Activated T-cell treated with anti-CD3 and anti-CD28 coated beads for 4 hours (primary cell): ENCODE measurements at regions not wholly inside any gene's neighbourhood (a gene's known extent, or its start where the extent isn't known, plus 50 kb on each side); places are given as distances from the start of the nearest gene placed in this dataset.
"Not testable (repeated sequence)": the region's sequence is repeated elsewhere in the genome, so short reads cannot be mapped to it uniquely, and the experiment has no call there.

Source experiments
- DNase-seq: peaks from one replicate; pipeline ENCODE4 v3.0.0-alpha.2; 2020

DNA sequence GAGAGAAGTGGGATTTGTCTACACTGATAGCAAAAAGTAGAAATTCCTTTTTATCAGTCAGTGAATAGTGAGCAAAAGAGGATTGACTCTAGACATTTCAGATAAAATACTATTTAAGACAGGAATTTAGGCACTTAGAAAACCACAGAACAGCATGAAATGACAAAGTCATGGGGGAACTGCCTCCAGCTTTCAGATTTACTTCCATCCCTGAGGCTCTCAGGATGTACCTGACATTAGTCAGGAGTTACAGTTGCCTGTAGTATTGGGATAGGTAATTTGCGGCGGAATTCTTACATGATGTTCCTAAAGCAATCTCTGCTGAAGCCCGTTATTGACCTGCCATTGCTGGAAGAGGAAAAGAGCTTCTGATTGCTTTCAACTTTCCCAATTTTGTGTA lies 337.1 kb upstream of the MAP2 start:
- no peak for DNase-seq

- DNase-seq: no peak
These were observed 332.8 kb upstream of the MAP2 start for GRCh38 chr2:209091056-209091455.

DNA sequence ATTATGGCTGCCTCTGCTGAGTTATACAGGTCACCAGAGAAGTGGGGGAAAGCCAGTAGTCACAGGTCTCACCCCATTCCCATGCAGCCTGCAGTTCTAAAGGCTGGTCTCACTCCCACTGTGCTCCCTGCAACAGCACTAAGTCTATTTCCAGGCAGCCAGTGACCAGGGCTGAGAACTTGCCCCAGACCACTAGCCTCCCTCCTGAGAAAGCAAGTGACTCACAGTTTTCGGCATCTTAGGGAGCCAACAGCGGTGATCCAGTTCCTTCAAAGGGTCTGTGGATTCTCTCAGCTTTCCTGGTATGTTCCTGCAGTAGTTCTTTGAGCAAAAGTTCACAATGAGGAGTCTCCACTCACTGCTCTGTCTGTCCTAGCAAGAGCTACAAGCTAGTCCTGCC lies 329.6 kb upstream of the MAP2 start:
- no peak for DNase-seq

- no peak for DNase-seq
These were observed 328.4 kb upstream of the MAP2 start for GRCh38 chr2:209095432-209095831.

GRCh38 chr2:209097168-209097567 lies 326.7 kb upstream of the MAP2 start:
- DNase-seq: no peak

- DNase-seq: no peak
These were observed 321.5 kb upstream of the MAP2 start for GRCh38 chr2:209102319-209102718.

- DNase-seq: no peak
These were observed 310.8 kb upstream of the MAP2 start for GRCh38 chr2:209113026-209113425.

GRCh38 chr2:209114588-209115240 lies 309.1 kb upstream of the MAP2 start:
- DNase-seq: no peak

- no peak for DNase-seq
These were observed 302.2 kb upstream of the MAP2 start for GRCh38 chr2:209121691-209122090.

DNA sequence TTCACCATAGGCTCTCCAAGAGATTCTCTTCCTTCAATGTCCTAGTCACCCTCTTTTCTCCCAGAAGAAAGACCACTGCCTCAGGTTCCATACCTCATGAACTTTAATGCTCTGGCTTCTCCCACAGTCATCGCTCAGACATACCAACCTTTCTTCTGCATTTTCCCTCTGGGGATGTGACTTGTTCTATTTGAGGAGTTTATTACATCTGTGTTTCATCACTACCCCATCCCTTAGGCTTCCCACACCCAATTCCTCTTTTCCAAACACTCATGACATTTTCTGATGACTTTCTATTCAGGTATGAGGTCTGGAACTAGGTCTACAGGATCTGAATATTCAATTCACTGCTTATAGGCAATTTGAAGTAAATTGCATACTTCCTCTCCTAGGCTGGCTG lies 298.6 kb upstream of the MAP2 start:
- no peak for DNase-seq

DNA sequence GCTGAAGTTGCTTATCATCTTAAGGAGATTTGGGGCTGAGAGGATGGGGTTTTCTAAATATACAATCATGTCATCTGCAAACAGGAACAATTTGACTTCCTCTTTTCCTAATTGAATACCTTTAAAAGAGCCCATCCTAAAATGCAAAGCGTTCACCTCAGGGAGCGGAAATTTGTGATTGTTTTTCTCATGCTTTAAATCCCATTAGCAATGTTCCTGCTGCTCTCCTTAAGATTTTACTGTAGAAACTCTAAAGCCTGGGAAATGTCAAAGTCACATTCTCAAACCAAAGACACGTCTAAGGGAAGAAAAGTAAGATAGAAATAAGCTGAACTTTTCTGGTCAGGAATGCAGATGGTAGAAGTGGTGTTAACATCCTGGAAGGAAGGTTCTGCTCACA lies 285.8 kb upstream of the MAP2 start:
- no peak for DNase-seq

- no peak for DNase-seq
These were observed 282.7 kb upstream of the MAP2 start for GRCh38 chr2:209141142-209141541.

DNA sequence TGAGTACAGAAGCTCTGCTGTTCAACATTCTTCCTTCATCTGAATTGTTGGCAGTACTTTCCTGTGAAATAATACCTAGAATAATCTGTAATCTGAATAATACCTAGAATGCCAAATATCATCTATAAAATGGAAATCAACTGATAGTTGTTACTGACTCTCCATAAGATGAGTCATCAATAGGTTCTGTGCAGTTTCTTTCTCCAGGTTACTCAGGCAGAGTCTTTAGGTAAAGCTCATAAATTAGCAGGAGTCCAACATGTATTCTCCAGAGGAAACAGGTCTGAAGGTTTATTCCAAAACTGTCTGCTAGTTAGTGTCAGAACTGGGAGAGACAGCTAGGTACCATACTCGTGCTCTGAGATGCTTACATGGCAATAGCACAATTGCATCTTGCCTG lies 282.0 kb upstream of the MAP2 start:
- DNase-seq: no peak

GRCh38 chr2:209145220-209145691 lies 278.6 kb upstream of the MAP2 start:
- DNase-seq: not testable (repeated sequence)

- no peak for DNase-seq
These were observed 277.7 kb upstream of the MAP2 start for GRCh38 chr2:209145941-209146681.

DNA sequence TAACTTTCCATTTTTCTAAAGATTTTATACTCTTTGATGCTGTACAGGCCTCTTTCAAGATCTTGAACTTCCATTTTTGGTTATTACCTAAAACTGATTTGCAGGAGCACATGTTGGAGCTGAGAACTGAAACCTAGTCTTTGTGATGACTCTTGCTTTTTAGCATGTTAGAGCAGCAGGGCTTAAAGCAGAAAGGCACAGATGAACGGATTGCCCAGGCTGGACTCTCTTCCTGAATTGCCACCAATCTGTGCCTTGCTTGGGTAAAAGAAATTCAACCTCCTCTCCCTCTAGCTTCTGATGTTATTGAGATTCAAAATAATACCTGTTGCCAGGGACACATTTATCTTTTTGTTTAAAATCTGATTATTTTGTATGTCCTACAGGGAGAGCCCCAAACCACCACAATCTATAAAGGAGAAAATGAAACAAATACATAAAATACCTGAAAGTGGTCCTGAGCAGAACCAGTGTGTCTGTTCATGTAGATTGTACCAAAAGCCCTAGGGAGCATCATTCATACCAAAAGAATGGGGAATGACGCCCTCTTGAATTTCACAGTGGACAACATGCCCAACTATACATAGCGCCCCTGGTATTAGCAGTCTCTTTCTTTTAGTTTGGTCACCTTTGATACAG lies 277.0 kb upstream of the MAP2 start:
- no peak for DNase-seq

DNA sequence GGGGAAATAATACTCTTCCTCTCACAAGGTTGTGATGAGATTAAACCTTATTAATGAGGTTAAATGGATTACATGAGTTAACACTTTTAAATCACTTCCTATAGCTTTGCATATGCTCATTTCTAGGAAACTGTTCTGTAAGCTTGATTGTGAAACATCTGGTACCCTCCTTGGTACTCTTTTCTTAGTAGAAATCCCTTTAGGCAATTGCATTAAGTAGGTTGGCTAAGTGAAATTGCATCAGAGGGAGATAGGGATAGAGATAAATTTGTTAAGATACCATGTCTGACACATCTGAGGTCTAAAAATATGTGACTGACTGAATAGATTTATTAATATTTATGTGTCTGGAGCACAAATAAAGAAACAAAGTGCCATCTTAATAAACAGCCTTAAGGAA lies 275.9 kb upstream of the MAP2 start:
- no peak for DNase-seq

DNA sequence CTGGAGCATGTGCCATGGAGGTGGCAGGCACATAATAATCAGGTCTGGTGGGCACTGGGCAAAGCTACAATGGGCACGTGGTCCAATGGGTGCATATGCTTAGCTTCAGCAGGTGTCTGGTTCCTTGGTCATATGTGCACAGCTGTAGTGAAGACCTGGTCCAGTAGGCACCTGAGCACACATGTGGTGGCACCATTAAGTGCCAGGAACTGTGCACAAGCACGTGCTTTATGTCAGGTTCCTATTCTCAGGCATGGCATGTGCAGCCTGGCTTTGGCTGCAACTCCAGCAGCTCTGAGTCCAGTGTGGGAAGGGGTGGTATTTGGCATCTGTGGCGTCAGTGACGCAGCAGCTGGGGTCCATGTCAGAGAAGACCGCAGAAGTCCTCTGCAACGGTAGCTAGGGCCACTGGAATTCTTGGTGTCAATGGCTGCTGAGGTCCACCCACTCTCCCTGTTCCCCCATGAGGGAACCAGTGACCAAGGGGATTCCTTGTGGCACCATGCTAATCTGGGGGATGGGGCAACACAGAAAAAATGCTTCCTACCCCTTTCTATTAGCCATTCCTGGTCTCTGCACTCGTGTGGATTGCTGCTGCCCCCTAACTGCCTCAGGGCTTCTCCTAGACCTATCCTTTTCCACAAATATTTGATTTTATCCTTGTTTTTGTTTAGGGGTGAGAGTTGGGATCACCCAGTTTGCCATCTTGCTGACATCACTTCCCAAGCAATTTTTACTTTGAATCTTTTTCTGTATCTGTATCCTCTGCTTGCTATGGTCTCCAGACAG lies 262.9 kb upstream of the MAP2 start:
- no peak for DNase-seq

GRCh38 chr2:209162129-209162528 lies 261.7 kb upstream of the MAP2 start:
- DNase-seq: no peak

DNA sequence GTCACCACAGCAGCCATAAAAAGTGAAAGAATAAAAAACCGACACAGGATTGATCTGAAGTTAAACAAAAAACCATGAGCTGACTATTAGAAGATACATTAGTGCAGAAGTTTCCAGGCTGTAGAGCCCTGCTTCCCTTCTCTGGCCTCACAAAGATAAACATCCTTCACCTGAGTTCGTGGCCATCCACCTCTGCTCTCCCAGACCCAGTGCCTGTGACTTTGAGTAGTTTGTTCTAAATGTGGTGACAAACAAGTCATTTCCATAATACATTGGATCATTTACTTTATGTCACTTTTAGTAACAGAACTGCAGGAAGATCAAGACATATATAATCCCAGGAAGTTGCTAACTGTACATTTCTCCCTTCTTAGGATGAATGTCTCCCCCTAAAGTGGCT lies 241.9 kb upstream of the MAP2 start:
- no peak for DNase-seq

DNA sequence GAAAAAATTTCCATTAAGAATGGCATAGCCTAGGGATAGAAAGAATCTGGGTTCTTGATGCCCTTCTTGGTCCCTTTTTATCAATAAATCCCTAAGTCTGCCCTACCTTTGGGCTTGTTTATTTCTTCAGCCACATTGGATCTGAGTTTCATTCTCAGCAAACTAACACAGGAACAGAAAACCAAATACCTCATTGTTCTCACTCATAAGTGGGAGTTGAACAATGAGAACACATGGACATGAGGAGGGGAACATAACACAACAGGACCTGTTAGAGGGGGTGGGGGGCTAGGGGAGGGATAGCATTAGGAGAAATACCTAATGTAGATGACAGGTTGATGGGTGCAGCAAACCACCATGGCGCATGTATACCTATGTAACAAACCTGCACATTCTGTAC lies 237.0 kb upstream of the MAP2 start:
- not testable (repeated sequence) for DNase-seq

DNA sequence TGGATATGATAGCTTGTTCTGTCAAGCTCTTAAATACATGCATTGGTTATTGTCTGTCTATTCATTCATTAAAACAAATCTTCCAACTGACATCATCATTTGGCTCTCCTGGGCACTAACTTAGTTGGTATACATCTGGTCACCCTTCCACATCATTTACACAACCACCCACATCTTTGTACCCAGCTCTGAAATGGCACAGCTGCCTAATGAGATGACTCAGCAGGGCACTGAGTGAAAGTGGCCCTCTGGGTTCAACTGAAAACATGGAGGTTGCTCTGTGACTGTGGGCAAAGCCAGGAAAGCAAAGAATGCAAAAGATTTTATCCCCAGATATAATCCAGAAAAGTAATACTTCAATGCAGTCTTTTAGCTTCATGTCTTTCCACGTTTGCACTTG lies 234.0 kb upstream of the MAP2 start:
- DNase-seq: no peak

- no peak for DNase-seq
These were observed 232.7 kb upstream of the MAP2 start for GRCh38 chr2:209191139-209191538.
